Duodenal mucosa (tissue), 2 donors: ENCODE measurements at regions not wholly inside any gene's neighbourhood (a gene's known extent, or its start where the extent isn't known, plus 50 kb on each side); places are given as distances from the start of the nearest gene placed in this dataset.

Source experiments
- H3K27ac ChIP-seq: one replicate; pipeline ENCODE4 v1.7.0; 2013; ENCODE audit warnings: low read depth, low read length
- H3K27me3 ChIP-seq, 2 donors: one replicate each; pipeline ENCODE4 v1.7.0; 2013; ENCODE audit warnings: low read length in 2 of 2, control low read depth in 1 of 2; ENCODE audit not compliant: insufficient read depth in 2 of 2, control insufficient read depth in 1 of 2
- H3K36me3 ChIP-seq, 2 donors: one replicate each; pipeline ENCODE4 v1.7.0; 2013; ENCODE audit warnings: low read length in 2 of 2, control low read depth in 1 of 2; ENCODE audit not compliant: insufficient read depth in 2 of 2, control insufficient read depth in 1 of 2
- H3K4me1 ChIP-seq, 2 donors: one replicate each; pipeline ENCODE4 v1.7.0; 2013; ENCODE audit warnings: low read length in 2 of 2, control low read depth in 1 of 2; ENCODE audit not compliant: insufficient read depth in 2 of 2, control insufficient read depth in 1 of 2
- H3K4me3 ChIP-seq, 2 donors: one replicate each; pipeline ENCODE4 v1.7.0; 2013; ENCODE audit warnings: low read length in 2 of 2, low read depth in 1 of 2
- H3K9ac ChIP-seq, 2 donors: one replicate each; pipeline ENCODE4 v1.7.0; 2013; ENCODE audit warnings: low read length in 2 of 2, low read depth in 1 of 2
- H3K9me3 ChIP-seq, 2 donors: one replicate each; pipeline ENCODE4 v1.7.0; 2013; ENCODE audit warnings: low read length in 2 of 2, control low read depth in 1 of 2; ENCODE audit not compliant: control insufficient read depth in 1 of 2

GRCh38 chr19:20351244-20351643, 184.2 kb downstream of the ZNF486 start:
- Histone ChIP-seq H3K27ac (no peak overlapping the region), H3K9me3 (peaks cover 4 to 10% of the 10 kb centered on the region in 2 donors), H3K9ac (no peak overlapping the region), H3K36me3 (no peaks in the 10 kb centered on the region), H3K4me1 (no peaks in the 10 kb centered on the region), H3K27me3 (no peaks in the 10 kb centered on the region), H3K4me3 (no peak overlapping the region)

GRCh38 chr19:20349206-20349605, 182.2 kb downstream of the ZNF486 start:
- Histone ChIP-seq H3K4me3 (no peak overlapping the region), H3K4me1 (no peaks in the 10 kb centered on the region), H3K27ac (no peak overlapping the region), H3K27me3 (no peaks in the 10 kb centered on the region), H3K9me3 (peaks cover 4 to 10% of the 10 kb centered on the region in 2 donors), H3K9ac (no peak overlapping the region), H3K36me3 (no peaks in the 10 kb centered on the region)

- H3K4me3 ChIP-seq: no peak overlapping the region
- no peak overlapping the region for H3K27ac ChIP-seq
- H3K36me3 ChIP-seq: no peaks in the 10 kb centered on the region
- H3K27me3 ChIP-seq: no peaks in the 10 kb centered on the region
- H3K4me1 ChIP-seq: no peaks in the 10 kb centered on the region
- peaks cover 4 to 5% of the 10 kb centered on the region in 2 donors for H3K9me3 ChIP-seq
- no peak overlapping the region for H3K9ac ChIP-seq
These were observed 172.4 kb downstream of the ZNF486 start for GRCh38 chr19:20339444-20339843.

- Histone ChIP-seq H3K4me1 (no peaks in the 10 kb centered on the region), H3K9me3 (peaks cover 2 to 4% of the 10 kb centered on the region in 2 donors), H3K36me3 (no peaks in the 10 kb centered on the region), H3K27me3 (no peaks in the 10 kb centered on the region), H3K27ac (no peak overlapping the region), H3K9ac (no peak overlapping the region), H3K4me3 (no peak overlapping the region)
These were observed 167.7 kb downstream of the ZNF486 start for GRCh38 chr19:20334760-20335159.

- Histone ChIP-seq H3K9ac (no peak overlapping the region), H3K36me3 (no peaks in the 10 kb centered on the region), H3K4me3 (no peak overlapping the region), H3K4me1 (no peaks in the 10 kb centered on the region), H3K9me3 (peaks cover 2 to 4% of the 10 kb centered on the region in 2 donors), H3K27ac (no peak overlapping the region), H3K27me3 (no peaks in the 10 kb centered on the region)
These were observed 166.5 kb downstream of the ZNF486 start for GRCh38 chr19:20333508-20333907.

- Histone ChIP-seq H3K4me3 (no peak overlapping the region), H3K27ac (no peak overlapping the region), H3K9me3 (peaks cover 5 to 8% of the 10 kb centered on the region in 2 donors), H3K27me3 (no peaks in the 10 kb centered on the region), H3K4me1 (no peaks in the 10 kb centered on the region), H3K36me3 (no peaks in the 10 kb centered on the region), H3K9ac (no peak overlapping the region)
These were observed 158.1 kb downstream of the ZNF486 start for GRCh38 chr19:20325151-20325550.

- Histone ChIP-seq H3K4me3 (no peak overlapping the region), H3K27ac (no peak overlapping the region), H3K9ac (no peak overlapping the region), H3K9me3 (peaks cover 5 to 8% of the 10 kb centered on the region in 2 donors), H3K4me1 (no peaks in the 10 kb centered on the region), H3K27me3 (no peaks in the 10 kb centered on the region), H3K36me3 (no peaks in the 10 kb centered on the region)
These were observed 154.2 kb downstream of the ZNF486 start for GRCh38 chr19:20321139-20321763.

- Histone ChIP-seq H3K9ac (no peak overlapping the region), H3K4me1 (no peaks in the 10 kb centered on the region), H3K27me3 (no peaks in the 10 kb centered on the region), H3K9me3 (peaks cover 5 to 8% of the 10 kb centered on the region in 2 donors), H3K36me3 (no peaks in the 10 kb centered on the region), H3K27ac (no peak overlapping the region), H3K4me3 (no peak overlapping the region)
These were observed 153.2 kb downstream of the ZNF486 start for GRCh38 chr19:20320191-20320590.

GRCh38 chr19:20318616-20319015, 151.6 kb downstream of the ZNF486 start:
- Histone ChIP-seq H3K9ac (no peak overlapping the region), H3K27me3 (no peaks in the 10 kb centered on the region), H3K9me3 (peaks cover 8 to 12% of the 10 kb centered on the region in 2 donors), H3K4me1 (no peaks in the 10 kb centered on the region), H3K4me3 (no peak overlapping the region), H3K36me3 (no peaks in the 10 kb centered on the region), H3K27ac (no peak overlapping the region)

GRCh38 chr19:20315543-20315942, 148.5 kb downstream of the ZNF486 start:
- Histone ChIP-seq H3K4me1 (no peaks in the 10 kb centered on the region), H3K27me3 (no peaks in the 10 kb centered on the region), H3K9me3 (peaks cover 4 to 9% of the 10 kb centered on the region in 2 donors), H3K4me3 (no peak overlapping the region), H3K9ac (no peak overlapping the region), H3K36me3 (no peaks in the 10 kb centered on the region), H3K27ac (no peak overlapping the region)
